Hepatocyte (in vitro differentiated cells): ENCODE measurements at regions not wholly inside any gene's neighbourhood (a gene's known extent, or its start where the extent isn't known, plus 50 kb on each side); places are given as distances from the start of the nearest gene placed in this dataset.

Experiments
- CTCF ChIP-seq: fragments of 200-600 bp; sonication (generic); IDR thresholded peaks from 2 replicates; pipeline ENCODE4 v1.5.1; 2016; ENCODE audit warnings: antibody characterized with exemption, mild to moderate bottlenecking; ENCODE audit not compliant: poor library complexity
- EZH2 ChIP-seq: fragments of 200-600 bp; sonication (generic); IDR thresholded peaks from 2 replicates; pipeline ENCODE4 v1.6.1; 2016; ENCODE audit warnings: antibody characterized with exemption, mild to moderate bottlenecking, borderline replicate concordance

- TF ChIP-seq CTCF = no peak
- TF ChIP-seq EZH2 = no peak
Measured at GRCh38 chrX:78831523-78831922, 84.0 kb downstream of the LPAR4 start.
